Testis (tissue), 2 donors: ENCODE measurements at regions not wholly inside any gene's neighbourhood (a gene's known extent, or its start where the extent isn't known, plus 50 kb on each side); places are given as distances from the start of the nearest gene placed in this dataset.

ENCODE experiments used
- DNase-seq: peaks from one replicate; pipeline ENCODE4 v3.0.0-alpha.2; 2019
- H3K27ac ChIP-seq, 2 donors: fragments of 200-600 bp; sonication (generic); one replicate each; pipeline ENCODE4 v1.5.1; 2019
- H3K27me3 ChIP-seq: fragments of 200-600 bp; sonication (generic); one replicate; pipeline ENCODE4 v1.5.1; 2019
- H3K36me3 ChIP-seq: fragments of 200-600 bp; sonication (generic); one replicate; pipeline ENCODE4 v1.5.1; 2017; ENCODE audit warnings: low read depth; ENCODE audit errors: missing control alignments
- H3K4me1 ChIP-seq: fragments of 200-600 bp; sonication (generic); one replicate; pipeline ENCODE4 v1.5.1; 2019
- H3K4me3 ChIP-seq, 2 donors: fragments of 200-600 bp; sonication (generic); one replicate each; pipeline ENCODE4 v1.5.1; 2017 to 2019
- H3K9me3 ChIP-seq: fragments of 200-600 bp; sonication (generic); one replicate; pipeline ENCODE4 v1.5.1; 2017
- CTCF ChIP-seq, 3 experiments: fragments of 450-650 bp in 2 of 3; fragments of 200-600 bp in 1 of 3; sonication (generic) in 1 of 3; IDR thresholded peaks; one replicate each; pipeline ENCODE4 v1.5.1; 2016 to 2019; ENCODE audit warnings: antibody characterized with exemption in 3 of 3, mild to moderate bottlenecking in 2 of 3, moderate library complexity in 1 of 3
- POLR2A ChIP-seq: fragments of 450-650 bp; IDR thresholded peaks from one replicate; pipeline ENCODE4 v1.6.1; 2017; ENCODE audit warnings: antibody characterized with exemption, mild to moderate bottlenecking, moderate library complexity
- WGBS, 2 donors: methylation state at CpG; one replicate each; pipeline ENCODE4 v1.1.5; 2018; 5-methylcytosine and 5-hydroxymethylcytosine counted together
- intact Hi-C: fragments of 100-400 bp; cut with DNase I; formaldehyde crosslinking; loops from one replicate; pipeline ENCODE4 v1.15.1; 2023; ENCODE audit warnings: low total_unique reads

- intact Hi-C loops: no loop called here
Measured at GRCh38 chr6:153963352-153963751, 75.7 kb upstream of the OPRM1 start.

DNA sequence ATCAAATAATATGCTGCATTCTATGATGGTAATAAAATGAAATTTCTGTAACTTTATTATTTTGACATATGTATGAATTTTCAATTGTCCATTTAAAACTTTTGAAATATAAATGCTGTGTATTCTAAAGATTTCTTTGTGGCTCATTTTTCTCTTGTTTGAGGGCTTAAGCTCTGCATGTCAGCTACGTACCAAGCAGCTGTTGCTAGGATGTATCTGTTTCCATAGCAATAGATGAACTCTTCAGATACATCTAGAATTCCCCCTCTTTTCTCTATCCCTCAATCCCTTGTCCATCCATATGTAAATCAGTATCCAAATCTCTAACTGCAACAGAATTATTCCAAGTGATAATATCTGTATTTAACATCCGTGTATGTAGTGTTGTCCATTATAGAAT lies 76.5 kb upstream of the OPRM1 start:
- TF ChIP-seq POLR2A (no peak), CTCF (IDR thresholded peaks at IDR 0.05) (no peak)
- no peak overlapping the region for H3K27ac ChIP-seq
- intact Hi-C loops: no loop called here
- no peaks in the 10 kb centered on the region for H3K36me3 ChIP-seq
- H3K27me3 ChIP-seq: no peaks in the 10 kb centered on the region
- no peaks in the 10 kb centered on the region for H3K4me1 ChIP-seq
- 87 to 88% methylated on average over 2 of the region's 2 CpGs for WGBS, 2 donors
- H3K9me3 ChIP-seq: no peaks in the 10 kb centered on the region
- no peak overlapping the region for H3K4me3 ChIP-seq
- no peak for DNase-seq

More at GRCh38 chr6:153963352-153963751, 75.7 kb upstream of the OPRM1 start:
- no peaks in the 10 kb centered on the region for H3K9me3 ChIP-seq
- no peaks in the 10 kb centered on the region for H3K4me1 ChIP-seq
- no peak for TF ChIP-seq CTCF (IDR thresholded peaks at IDR 0.05)
- TF ChIP-seq POLR2A: no peak
- no peak overlapping the region for H3K4me3 ChIP-seq
- no peaks in the 10 kb centered on the region for H3K27me3 ChIP-seq
- no peaks in the 10 kb centered on the region for H3K36me3 ChIP-seq
- WGBS, 2 donors: 75 to 80% methylated on average over 3 of the region's 3 CpGs
- H3K27ac ChIP-seq: no peak overlapping the region
- DNase-seq: no peak

DNA sequence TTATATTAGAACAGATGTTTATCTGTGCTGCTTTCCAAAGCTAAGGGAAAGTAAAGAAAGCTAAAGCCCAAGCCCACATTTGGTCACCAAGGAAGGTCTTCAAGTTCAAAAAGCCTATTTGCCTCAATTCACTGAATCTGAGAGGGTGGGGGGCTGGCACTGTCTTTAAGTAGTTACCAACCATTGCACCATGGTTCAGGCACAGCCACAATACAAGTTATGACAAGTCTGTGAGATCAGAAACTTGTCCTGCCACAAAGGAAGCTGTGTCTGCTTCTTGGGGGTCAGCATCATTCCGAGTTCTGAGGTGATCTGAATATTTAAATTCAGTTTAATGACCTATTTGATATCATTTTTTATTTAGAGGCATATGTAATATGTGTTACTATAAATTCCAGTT lies 78.3 kb upstream of the OPRM1 start:
- no peaks in the 10 kb centered on the region for H3K36me3 ChIP-seq
- intact Hi-C loops: no loop called here
- H3K4me1 ChIP-seq: no peaks in the 10 kb centered on the region
- no peak for DNase-seq
- TF ChIP-seq CTCF (IDR thresholded peaks at IDR 0.05) (no peak), POLR2A (no peak)
- no peaks in the 10 kb centered on the region for H3K27me3 ChIP-seq
- 89 to 94% methylated on average over 1 of the region's 1 CpG for WGBS, 2 donors
- H3K4me3 ChIP-seq: no peak overlapping the region
- no peaks in the 10 kb centered on the region for H3K9me3 ChIP-seq
- no peak overlapping the region for H3K27ac ChIP-seq

- Histone ChIP-seq H3K4me3 (no peak overlapping the region), H3K9me3 (no peaks in the 10 kb centered on the region), H3K4me1 (no peaks in the 10 kb centered on the region), H3K27ac (no peak overlapping the region), H3K36me3 (no peaks in the 10 kb centered on the region), H3K27me3 (no peaks in the 10 kb centered on the region)
- no peak for DNase-seq
- TF ChIP-seq POLR2A (no peak), CTCF (IDR thresholded peaks at IDR 0.05) (no peak)
- intact Hi-C loops: no loop called here
- WGBS, 2 donors: 57 to 61% methylated on average over 4 of the region's 4 CpGs
Measured at GRCh38 chr6:153960281-153960680, 78.8 kb upstream of the OPRM1 start.

DNA sequence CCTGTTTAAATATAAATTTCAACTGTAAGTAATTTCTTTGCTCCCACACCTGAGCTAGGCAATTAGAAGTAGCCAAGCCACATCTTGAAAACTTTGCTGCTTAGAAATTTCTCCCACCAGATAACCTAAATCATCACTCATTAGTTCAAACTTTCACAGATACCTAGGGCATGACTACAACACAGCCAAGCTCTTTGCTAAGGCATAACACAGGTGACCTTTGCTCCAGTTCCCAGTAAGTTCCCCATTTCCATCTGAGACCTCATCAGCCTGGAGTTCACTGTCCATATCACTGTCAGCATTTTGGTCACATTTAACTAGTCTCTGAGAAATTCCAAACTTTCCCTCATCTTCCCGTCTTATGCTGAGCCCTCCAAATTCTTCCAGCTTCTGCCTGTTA lies 79.8 kb upstream of the OPRM1 start:
- H3K4me3 ChIP-seq: no peak overlapping the region
- no peaks in the 10 kb centered on the region for H3K4me1 ChIP-seq
- no peaks in the 10 kb centered on the region for H3K9me3 ChIP-seq
- TF ChIP-seq POLR2A (no peak), CTCF (IDR thresholded peaks at IDR 0.05) (no peak)
- no peaks in the 10 kb centered on the region for H3K27me3 ChIP-seq
- no peak for DNase-seq
- no peaks in the 10 kb centered on the region for H3K36me3 ChIP-seq
- intact Hi-C loops: no loop called here
- WGBS, 2 donors: 84 to 91% methylated on average over 1 of the region's 1 CpG
- no peak overlapping the region for H3K27ac ChIP-seq
